HG02938 (cell line): ENCODE measurements at regions not wholly inside any gene's neighbourhood (a gene's known extent, or its start where the extent isn't known, plus 50 kb on each side); places are given as distances from the start of the nearest gene placed in this dataset.

Source experiments
- ATAC-seq: cut with Tn5 transposase; IDR thresholded peaks from one replicate; pipeline ENCODE4 v1.9.1; 2021; ENCODE audit warnings: mild to moderate bottlenecking, moderate library complexity; ENCODE audit not compliant: unreplicated experiment

DNA sequence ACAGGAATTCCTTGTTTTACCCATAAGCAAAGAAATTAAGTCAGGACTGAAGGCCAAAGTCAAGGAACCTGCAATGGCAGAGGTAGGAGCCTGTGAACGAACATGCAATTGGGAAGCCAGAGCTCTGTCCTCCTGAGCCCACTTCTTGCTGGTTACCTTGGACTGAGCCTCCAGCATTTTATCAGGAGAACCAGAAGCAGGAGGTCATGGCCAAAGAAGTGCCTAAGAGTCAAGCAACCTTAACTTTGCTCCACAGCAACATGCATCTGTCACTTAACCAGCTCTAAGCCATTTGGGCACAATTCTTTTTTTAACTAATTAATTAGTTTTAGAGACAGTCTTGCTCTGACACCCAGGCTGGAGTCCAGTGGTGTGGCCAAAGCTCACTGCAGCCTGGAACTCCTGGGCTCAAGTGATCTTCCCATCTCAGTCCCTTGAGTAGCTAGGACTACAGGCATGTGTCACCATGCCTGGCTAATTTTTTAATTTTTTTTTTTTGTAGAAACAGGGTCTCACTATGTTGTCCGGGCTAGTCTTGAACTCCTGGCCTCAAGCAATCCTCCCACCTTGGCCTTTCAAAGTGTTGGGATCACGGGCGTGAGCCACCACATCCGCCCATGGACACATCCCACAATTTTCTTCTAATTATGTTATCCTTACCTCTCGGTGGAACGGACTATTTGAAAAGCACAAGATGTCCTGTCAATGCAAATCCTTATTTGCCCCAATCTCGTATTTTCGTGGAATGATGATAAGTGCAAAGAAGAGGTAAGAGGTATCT is 334.2 kb downstream of the CD83 start:
- no peak for ATAC-seq

DNA sequence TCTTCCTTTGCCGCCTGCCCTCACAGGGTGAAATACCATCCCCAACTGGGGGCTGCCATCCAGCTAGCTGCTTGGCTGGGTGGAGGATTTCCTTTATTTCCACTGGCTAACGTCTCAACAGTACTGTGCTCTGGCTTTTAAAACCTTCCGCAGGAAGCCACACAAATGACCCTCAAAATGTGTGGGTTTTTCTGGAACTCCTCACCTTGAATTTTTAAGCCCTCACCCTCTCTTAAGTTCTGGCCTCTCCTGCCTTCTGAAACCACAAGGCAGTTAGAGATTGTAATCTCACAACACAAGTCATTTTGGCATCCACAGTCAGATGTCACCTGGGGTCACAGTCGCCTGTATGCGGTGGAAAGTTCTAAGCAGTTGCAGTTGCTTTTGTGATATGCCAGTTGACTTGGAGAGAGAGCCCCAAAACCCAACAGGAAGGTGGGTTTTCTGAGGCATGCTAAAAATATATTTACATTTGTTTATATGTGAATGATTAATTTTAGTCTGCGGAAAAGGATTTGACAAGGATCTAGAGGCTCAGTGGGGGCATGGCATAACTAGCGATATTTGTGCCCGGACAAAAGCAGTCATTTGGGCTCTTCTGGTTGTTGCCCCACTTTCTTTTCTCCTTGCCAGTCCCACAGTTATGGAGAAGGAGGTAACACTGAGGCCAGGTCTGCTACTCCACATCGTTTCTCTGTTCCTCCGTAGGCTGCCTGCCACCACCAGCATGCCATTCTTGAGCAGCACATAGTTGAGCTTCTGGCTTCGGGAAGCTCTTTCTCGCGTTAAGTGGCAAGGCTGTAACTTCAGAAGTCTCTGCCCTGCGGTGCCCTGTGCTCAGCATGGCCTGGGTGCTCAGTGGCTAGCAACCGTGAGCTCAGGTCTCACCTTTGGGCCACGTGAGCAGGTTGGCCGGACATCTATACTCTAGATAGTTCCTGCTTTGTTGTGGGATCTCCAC is 335.3 kb downstream of the CD83 start:
- ATAC-seq: peak; percentile 84

DNA sequence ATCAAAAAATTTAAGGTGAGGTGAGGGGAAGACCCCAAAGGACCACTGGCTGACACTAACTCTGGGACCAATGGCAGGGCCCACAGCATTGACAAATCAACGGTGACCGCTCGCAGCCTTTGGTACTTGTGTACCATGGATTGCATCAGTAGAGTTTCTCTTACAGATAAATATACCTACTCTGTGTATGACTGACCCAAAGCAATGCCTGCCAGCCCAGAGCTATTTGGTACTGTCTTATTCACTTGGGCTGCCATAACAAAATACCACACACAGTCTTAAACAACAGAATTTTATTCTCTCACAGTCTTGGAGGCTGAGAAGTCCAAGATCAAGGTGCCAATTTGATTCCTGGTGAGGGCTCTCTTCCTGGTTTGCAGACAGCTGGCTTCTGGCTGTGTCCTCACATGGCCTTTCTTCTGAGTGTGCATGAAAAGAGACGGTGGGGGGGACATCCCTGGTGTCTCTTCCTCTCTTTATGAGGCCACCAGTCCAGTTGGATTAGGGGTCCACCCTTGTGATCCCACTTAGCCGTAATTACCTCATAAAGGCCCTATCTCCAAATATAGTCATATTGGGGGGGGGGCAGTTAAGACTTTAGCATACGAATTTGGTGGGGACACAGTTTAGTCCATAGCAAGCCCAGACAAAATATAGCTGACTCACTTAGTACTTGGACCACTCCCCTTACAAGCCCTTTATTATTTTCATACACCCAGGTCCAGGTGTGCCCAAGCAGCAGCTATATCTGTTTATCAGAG is 336.3 kb downstream of the CD83 start:
- ATAC-seq: no peak

DNA sequence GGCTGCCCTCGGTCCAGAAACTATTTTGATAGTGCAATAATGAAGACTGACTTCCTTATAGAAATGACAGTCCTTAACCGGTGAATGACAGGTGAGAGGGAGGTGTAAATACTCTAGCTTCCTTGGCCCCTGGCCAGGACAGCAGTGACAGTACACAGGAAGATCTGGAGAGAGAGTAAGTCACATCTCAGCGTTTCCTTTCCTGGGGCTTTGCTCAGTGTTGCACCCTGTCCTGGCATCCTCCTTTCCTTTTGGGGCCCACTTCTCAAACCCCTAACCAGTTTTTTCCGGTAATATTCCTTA is 336.9 kb downstream of the CD83 start:
- no peak for ATAC-seq

DNA sequence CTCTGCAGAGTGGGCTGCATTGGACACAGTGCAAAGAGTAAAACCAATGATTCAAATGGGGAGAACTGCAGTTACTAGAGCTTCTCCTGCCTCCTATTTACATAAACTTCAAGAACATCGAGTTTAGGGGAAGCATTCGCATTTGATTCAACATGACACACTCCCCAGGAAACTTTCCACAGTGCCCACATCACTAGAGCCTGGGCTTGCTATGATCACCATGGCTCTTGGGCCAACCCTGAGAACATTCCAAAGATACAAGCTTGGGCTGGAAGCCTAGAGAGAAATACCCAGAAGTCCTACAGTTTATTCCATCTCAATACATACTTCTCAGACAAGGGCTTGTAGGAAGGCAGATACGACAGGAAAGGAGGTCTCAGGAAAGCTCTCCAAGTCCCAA is 337.9 kb downstream of the CD83 start:
- no peak for ATAC-seq

DNA sequence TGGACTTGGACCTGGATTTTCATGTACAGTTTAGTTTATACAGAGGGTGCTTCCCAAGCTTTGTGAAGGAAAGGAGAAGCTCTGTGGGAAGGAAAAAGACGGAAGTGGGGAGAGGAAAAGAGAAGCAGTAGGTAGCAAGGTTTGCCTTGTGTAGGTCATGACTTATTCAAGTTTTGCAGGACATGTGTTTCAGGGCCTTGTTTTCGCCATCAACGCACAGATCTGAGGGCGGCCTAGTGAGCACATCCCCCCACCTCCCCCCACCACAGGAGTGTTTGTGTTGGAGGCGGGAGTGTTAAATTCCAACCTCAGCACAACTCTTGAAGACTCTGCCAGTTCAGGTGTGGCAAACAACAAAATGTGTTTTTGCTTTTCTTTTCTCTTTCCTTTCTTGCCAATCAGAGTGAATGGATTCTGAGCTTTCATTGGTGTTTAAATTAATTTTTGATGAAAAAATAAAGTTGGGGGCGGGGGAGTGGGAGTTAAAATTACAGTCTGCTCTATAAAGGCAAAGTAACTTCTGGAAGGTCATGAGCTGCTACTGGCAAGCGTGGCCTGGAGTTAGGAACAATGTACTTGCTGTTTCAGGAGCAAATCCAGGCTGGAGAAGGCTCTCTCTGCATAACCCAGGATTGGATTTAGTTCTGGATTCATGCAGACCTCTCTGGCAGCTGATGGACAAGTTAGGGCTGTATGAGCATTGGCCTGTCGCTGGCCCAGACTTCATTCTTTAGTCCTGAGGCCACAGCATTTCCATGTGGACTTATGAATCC is 338.5 kb downstream of the CD83 start:
- ATAC-seq: no peak

DNA sequence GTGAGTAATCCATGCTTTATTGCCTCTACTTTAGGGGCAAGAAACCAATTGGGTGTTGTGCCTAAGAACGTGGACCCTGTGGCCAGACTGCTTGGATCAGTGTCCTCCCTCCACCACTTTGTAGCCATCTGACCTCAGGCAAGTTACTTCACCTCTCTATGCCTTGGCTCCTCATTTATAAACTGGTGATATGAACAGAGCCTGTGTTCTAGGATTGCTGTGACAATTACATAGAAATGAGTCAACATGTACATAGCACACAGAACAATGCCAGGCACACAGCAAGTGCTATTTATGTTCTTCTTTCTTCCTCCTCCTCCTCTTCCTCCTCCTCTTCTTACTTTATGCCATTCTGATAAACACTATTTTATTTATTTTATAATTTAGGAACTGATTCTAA is 339.4 kb downstream of the CD83 start:
- ATAC-seq: no peak

DNA sequence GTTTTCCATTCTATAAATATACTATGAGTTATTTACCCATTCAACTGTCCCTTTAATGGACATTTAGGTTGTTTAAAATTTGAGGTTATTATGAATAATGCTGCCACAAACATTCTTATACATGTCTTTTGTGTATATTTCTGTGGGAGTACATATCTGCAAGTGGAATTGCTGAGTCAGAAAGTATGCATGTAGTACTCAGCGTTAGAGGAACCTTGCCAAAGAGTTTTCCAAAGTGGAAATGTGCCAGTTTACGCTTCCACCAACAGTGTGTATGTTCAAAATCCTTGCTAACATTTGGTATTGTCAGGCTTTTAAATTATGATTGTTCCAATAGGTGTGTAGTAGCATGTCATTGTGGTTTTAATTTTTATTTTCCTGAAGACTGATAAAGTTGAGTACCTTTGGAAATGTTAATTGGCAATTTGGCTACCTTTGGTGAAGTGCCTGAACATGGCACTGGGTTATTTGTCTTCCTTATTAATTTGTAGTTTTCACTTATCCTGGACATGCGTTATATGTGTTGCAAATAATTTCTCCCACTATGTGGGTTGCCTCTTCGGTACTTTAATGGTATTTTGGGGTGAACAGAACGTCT is 341.2 kb downstream of the CD83 start:
- ATAC-seq: no peak

DNA sequence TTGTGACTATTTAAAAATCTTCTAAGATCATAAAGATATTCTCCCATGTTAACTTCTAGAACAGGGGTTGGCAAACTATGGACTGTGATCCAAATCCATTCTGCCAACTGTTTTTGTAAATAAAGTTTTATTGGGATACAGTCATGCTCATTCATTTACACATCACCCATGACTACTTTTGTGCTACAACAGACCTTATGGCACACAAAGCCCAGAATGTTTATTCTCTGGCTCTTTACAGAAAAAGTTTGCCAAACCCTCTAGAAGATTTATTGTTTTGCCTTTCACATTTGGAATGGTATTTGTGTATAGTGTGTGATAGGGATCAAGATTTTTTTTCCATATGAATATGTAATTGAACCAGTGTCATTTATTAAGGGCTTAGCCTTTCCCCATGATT is 341.7 kb downstream of the CD83 start:
- ATAC-seq: no peak

DNA sequence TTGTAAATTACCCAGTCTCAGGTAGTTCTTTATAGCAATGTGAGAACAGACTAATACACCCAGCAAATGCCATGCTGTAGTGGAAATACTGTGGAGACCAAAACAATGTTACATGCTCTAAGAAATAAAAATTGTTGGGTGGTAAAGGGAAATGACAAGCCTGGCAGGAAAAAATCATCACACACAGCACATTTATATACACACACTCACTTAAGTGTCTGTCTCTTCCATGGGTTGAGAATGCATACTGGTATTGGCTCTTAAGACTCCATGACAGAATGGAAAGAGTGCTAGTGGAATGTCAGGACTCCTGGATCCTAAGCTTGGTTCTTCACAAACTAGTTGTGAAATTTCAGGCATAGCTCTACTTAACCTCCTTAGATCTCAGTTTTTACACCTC is 343.0 kb downstream of the CD83 start:
- ATAC-seq: no peak

DNA sequence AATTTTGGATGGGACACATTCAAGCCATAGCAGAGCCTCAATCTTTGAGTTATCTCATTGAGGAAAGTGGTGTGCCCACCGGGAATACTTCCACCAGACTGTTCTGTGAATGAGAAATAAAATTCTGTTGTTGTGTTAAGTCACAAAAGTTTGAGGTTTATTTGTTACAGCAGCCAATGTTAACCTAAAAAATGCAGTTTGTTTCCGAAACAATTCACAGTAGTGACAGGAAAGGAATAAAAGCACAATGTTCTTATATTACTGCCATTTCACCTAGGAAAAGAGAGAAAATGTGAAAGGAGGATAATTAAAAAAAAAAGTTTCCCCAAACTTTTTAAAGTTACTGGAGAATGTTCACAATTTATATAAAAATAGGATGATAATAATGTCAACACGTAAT is 344.6 kb downstream of the CD83 start:
- no peak for ATAC-seq

DNA sequence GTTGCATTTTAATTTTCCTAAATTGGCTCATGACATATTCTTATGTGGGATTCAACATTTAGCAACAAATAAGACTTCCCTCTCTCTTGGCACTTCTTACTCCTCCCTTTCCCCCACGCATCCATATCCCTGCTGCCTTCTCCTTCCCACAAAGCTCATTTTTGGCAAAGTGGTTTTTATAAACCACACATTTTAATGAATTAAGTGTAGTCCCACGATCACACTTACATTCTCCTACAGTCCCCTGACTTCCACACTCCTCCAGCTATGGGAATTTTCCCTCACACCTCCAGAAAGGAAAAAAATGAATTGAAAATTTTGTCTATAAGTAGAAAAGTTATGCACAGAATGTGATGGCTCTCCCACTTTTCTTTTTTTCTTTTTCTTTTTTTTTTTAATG is 345.0 kb downstream of the CD83 start:
- no peak for ATAC-seq

DNA sequence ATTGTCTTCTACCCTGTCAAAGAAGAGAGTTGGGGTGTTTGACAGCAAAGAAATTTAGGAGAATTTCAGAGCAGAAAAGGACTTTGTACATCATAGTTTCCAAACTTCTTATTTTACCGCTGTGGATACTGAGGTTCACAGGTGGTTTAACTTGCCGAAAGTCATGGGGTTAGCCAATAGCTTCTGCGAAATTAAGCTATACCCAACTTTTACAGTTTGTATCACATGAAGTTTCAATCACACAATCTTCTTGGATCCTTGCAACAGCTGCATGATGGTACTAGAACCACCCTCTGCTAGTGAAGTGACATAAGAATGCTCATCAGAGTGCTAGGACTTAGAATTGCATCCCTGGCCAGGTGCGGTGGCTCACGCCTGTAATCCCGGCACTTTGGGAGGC is 345.5 kb downstream of the CD83 start:
- no peak for ATAC-seq

DNA sequence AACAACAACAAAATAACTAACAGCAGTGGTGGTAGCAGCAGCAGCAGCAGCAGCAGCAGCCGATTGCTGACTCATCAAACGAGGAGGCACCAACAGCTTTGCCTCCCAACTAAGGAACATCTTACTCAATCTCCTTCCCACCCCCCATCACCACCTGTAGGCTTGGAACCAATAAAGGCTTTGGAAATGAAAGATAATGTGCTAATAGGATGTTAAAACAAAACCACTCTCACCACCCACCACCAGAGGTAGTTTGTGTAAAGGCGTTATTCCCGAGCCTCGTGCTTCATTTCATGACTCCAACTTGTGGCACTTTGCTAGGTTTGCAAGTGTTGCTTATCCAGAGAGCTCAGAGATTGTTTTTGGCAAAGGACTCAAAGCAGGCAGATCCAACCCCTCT is 346.5 kb downstream of the CD83 start:
- no peak for ATAC-seq

DNA sequence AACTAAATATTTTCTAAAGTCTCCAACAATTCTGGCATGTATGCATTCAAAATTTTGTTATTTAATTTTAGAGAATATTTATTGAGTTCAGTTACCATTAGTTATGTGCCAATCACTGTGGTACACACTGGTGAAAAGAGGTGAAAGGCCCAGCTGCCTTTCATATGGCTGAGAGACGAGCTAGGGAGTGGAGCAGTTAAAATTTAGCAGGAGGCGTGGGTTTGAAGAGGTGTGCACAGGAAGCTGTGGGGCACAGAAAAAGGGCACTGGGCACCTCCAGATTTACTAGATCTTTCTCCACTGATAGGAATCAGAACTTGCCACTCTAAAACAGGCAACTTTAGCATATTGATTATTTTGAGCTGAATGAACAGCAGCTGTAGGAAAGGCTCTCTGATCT is 347.1 kb downstream of the CD83 start:
- ATAC-seq: no peak

DNA sequence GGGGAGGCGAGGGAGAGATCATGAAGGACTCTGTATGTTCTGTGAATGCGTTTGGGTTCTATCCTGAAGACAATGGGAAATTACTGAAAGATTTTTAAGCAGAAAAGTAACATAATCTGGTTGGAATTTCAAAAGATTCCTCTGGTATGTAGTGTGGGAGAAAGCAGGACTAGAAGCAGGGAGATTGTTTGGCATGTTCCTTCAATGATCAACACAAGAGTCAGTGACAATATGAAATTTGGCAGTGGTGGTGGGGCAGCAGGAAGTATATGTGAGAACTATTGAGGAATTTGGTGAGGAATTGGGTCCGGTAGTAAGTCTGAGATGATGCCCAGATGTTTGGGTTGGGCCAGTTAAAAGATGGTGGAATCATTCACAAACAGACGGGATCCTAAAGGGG is 348.7 kb downstream of the CD83 start:
- ATAC-seq: no peak

DNA sequence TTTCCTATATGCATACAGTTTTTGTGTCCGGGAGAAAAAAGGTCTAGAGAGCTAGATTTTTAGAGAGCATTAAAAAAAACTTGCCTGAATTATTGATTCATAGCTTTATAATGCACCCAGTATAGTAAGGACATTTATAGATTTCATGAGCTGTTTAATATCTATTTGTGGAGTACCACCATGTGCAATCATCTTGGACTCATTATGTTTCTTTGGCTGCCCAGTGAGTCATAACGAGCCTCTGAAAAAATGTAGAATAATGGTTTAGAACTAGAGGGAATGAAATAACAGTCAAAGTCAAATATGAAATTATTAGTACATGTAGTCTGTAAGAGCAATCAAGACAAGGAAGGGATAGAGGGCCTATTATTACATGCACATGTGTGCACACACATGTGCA is 350.0 kb downstream of the CD83 start:
- no peak for ATAC-seq

DNA sequence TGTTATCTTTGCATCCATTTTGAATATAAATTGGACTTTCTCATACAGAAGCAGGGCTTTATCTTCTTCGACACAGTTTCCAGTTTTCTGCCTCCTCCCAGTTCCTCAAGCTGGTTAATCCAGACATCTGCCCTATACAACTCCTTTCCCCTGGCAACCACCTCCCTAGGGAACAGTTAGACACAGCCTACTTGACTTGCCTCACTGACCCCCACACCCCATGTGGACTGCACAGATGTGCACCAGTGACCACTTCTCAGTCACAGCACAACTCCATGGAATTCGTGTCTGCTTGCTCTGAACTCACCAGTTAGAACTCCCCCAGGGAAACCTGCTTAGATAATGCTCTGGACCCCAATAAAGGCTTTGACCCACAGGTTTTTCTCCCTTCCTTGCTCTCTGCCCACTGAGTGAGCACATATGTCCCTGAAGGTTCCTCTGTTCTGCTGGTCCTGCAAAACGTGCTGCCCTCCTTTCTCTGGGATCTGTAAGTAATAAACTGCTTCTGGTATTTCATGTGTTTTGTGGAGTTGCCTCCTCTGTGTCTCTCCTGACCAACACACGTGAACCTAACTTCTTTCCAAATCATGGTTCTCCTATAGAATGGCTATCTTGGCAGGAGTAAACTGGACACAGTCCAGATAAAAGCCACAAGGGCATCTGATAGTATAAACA is 351.2 kb downstream of the CD83 start:
- ATAC-seq: no peak

DNA sequence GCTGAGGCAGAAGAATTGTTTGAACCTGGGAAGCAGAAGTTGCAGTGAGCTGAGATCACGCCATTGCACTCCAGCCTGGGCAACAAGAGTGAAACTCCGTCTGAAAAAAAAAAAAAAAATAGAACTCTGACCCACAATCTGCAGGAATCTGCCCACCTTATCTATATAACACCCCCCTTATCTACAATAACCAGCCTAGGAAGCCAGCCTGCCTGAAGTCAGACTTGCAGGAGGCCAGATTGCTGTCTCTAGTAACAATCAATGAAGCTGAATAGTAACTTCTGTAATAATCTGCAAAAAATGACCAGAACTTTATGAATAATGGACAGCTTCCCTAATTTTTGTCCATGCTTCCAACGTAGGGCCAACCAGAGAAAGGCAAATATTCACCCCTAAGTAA is 352.5 kb downstream of the CD83 start:
- no peak for ATAC-seq

DNA sequence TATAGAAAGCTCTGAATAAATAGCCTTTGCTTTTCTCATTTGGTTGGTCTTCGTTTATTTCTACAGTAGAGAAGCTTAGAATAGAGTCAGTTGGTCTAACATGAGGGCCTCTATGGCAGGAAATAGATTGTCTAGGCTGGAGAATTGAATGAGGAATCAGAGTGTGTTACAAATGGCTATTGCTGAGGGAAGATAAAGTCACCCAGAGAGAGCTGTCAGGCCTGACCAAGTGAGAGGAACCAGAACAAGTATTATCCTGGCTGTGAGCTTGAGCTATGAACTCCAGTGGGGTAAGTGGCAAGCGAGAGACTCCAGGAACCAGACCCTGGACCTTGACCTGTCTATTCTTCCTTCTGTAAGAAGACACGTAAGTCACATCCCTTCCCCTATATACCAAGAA is 353.1 kb downstream of the CD83 start:
- ATAC-seq: no peak
